B cell (primary cell): ENCODE measurements at regions not wholly inside any gene's neighbourhood (a gene's known extent, or its start where the extent isn't known, plus 50 kb on each side); places are given as distances from the start of the nearest gene placed in this dataset.
"Not testable (repeated sequence)": the region's sequence is repeated elsewhere in the genome, so short reads cannot be mapped to it uniquely, and the experiment has no call there.

Experiments used
- ATAC-seq: fragments of 200-7000 bp; cut with Tn5 transposase; one replicate; pipeline ENCODE4 v1.10.0; 2021; ENCODE audit warnings: low read depth, mild to moderate bottlenecking, moderate number of reproducible peaks, moderate library complexity
- CTCF ChIA-PET: fragments of 350-600 bp; sonication (Branson Sonifier 250); formaldehyde crosslinking; loops from one replicate; lab custom pipeline; 2021; ENCODE audit warnings: antibody characterized with exemption, inconsistent platforms; lab: Charles Lee
- POLR2A ChIA-PET: fragments of 350-600 bp; sonication (Branson Sonifier 250); formaldehyde crosslinking; loops from one replicate; lab custom pipeline; 2021; ENCODE audit warnings: antibody characterized with exemption; lab: Charles Lee
- DNase-seq: peaks from one replicate; pipeline ENCODE4 v3.0.0; 2013
- H2AFZ ChIP-seq: 2 replicates; pipeline ENCODE4 v1.6.1; 2012; ENCODE audit warnings: mild to moderate bottlenecking, low read depth, low read length; ENCODE audit not compliant: insufficient read depth, poor library complexity, severe bottlenecking
- H3K27ac ChIP-seq, 2 donors: 1 replicate in 1 of 2; 2 replicates in 1 of 2; pipeline ENCODE4 v1.5.1; 2012 to 2013; ENCODE audit warnings: low read length in 2 of 2, mild to moderate bottlenecking in 2 of 2, moderate library complexity in 1 of 2
- H3K27me3 ChIP-seq, 4 experiments: fragments of 200-600 bp in 1 of 4; sonication (generic) in 1 of 4; replicated peaks in 1 of 4; 1 replicate in 2 of 4; 2 replicates in 2 of 4; pipeline versions ENCODE4 v1.6.1 to v1.7.0; 2013 to 2016; ENCODE audit warnings: low read length in 3 of 4, mild to moderate bottlenecking in 2 of 4, mixed read lengths in 1 of 4, moderate library complexity in 1 of 4; ENCODE audit not compliant: insufficient read depth in 4 of 4, control insufficient read depth in 3 of 4; ENCODE audit errors: control extremely low read depth in 1 of 4
- H3K36me3 ChIP-seq, 2 experiments: replicated peaks in 1 of 2; 1 replicate in 1 of 2; 2 replicates in 1 of 2; pipeline versions ENCODE4 v1.6.1 to v1.7.1; 2013; ENCODE audit warnings: low read length in 1 of 2; ENCODE audit not compliant: insufficient read depth in 2 of 2, control insufficient read depth in 1 of 2; ENCODE audit errors: control extremely low read depth in 1 of 2, extremely low read depth in 1 of 2
- H3K4me1 ChIP-seq, 2 donors: fragments of 200-600 bp in 1 of 2; sonication (generic) in 1 of 2; 1 replicate in 1 of 2; 2 replicates in 1 of 2; pipeline versions ENCODE4 v1.5.1 to v1.6.1; 2013 to 2017; ENCODE audit warnings: low read length in 2 of 2; ENCODE audit not compliant: control insufficient read depth in 2 of 2, insufficient read depth in 2 of 2
- H3K4me2 ChIP-seq: replicated peaks from 2 replicates; pipeline ENCODE3; 2012; ENCODE audit warnings: mild to moderate bottlenecking, low read depth, low read length; ENCODE audit not compliant: poor library complexity, severe bottlenecking
- H3K4me3 ChIP-seq, 5 experiments: fragments of 200-600 bp in 1 of 5; sonication (generic) in 1 of 5; 1 replicate in 3 of 5; 2 replicates in 2 of 5; pipeline versions ENCODE4 v1.5.1 to v1.7.0; 2011 to 2016; ENCODE audit warnings: low read length in 4 of 5, mild to moderate bottlenecking in 4 of 5, low read depth in 2 of 5, control low read depth in 1 of 5, moderate library complexity in 1 of 5; ENCODE audit not compliant: insufficient read depth in 1 of 5; ENCODE audit errors: control extremely low read depth in 1 of 5, extremely low read depth in 1 of 5
- H3K79me2 ChIP-seq: fragments of 200-600 bp; sonication (generic); one replicate; pipeline ENCODE4 v1.6.0; 2016; ENCODE audit warnings: low read length; ENCODE audit not compliant: control insufficient read depth, insufficient read depth
- H3K9ac ChIP-seq: fragments of 200-600 bp; sonication (generic); 2 replicates; pipeline ENCODE4 v1.6.1; 2017; ENCODE audit warnings: mild to moderate bottlenecking, low read length, moderate library complexity
- H3K9me3 ChIP-seq, 3 donors: one replicate each; pipeline versions ENCODE4 v1.6.1 to v1.7.1; 2013; ENCODE audit warnings: low read length in 2 of 3; ENCODE audit not compliant: control insufficient read depth in 2 of 3, insufficient read depth in 1 of 3; ENCODE audit errors: control extremely low read depth in 1 of 3
- H4K20me1 ChIP-seq: 2 replicates; pipeline ENCODE4 v1.6.0; 2012; ENCODE audit warnings: mild to moderate bottlenecking, low read length; ENCODE audit not compliant: insufficient read depth, control insufficient read depth, poor library complexity, severe bottlenecking
- H3K27ac Mint-ChIP-seq: one replicate; pipeline ENCODE4 v1.8.0; 2021; ENCODE audit warnings: mixed read lengths
- H3K27me3 Mint-ChIP-seq: one replicate; pipeline ENCODE4 v1.8.0; 2021; ENCODE audit warnings: mixed read lengths
- H3K4me1 Mint-ChIP-seq: one replicate; pipeline ENCODE4 v1.8.0; 2021; ENCODE audit warnings: mixed read lengths
- H3K4me3 Mint-ChIP-seq: one replicate; pipeline ENCODE4 v1.8.0; 2021; ENCODE audit warnings: mixed read lengths
- H3K9me3 Mint-ChIP-seq: one replicate; pipeline ENCODE4 v1.8.0; 2022; ENCODE audit warnings: mixed read lengths; ENCODE audit not compliant: insufficient read depth
- EZH2 ChIP-seq: IDR thresholded peaks from 2 replicates; pipeline ENCODE4 v1.6.1; 2012; ENCODE audit warnings: borderline replicate concordance, low read depth, mild to moderate bottlenecking, moderate library complexity, low read length; ENCODE audit not compliant: insufficient read depth, poor library complexity, severe bottlenecking
- WGBS: methylation state at CpG from one replicate; pipeline ENCODE4 v1.1.5; 2013; ENCODE audit warnings: missing lambda C conversion rate; ENCODE audit not compliant: insufficient coverage; 5-methylcytosine and 5-hydroxymethylcytosine counted together
- intact Hi-C: fragments of 100-400 bp; cut with micrococcal nuclease; formaldehyde crosslinking; loops from one replicate; pipeline ENCODE4 v1.10.0; 2022
- TF ChIP-seq, protein P1 (sequence below): fragments of 200-600 bp; IDR thresholded peaks from one replicate; pipeline ENCODE4 v1.8.0; 2022; ENCODE audit warnings: antibody characterized with exemption, mild to moderate bottlenecking

DNA sequence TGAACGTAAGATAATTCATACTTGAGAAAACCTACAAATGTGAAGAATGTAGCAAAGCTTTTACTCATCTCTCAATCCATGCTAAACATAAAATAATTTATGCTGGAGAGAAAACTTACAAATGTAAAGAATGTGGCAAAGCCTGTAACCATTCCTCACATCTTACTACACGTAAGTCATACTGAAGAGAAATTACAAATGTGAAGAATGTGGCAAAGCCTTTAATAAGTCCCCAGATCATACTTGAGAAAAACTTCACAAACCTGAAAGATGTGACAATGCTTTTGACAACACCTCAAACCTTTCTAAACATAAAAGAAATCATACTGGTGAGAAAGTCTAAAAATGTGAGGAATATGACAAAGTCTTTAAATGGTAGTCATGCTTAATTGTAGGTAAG, 89.4 kb downstream of the ZNF675 start:
- no peak overlapping the region for H3K27ac Mint-ChIP-seq
- peaks cover 15% of the 10 kb centered on the region for H3K9me3 Mint-ChIP-seq
- Histone ChIP-seq H3K9ac (no peak overlapping the region), H4K20me1 (no peaks in the 10 kb centered on the region), H2AFZ (no peak overlapping the region), H3K36me3 (no peaks in the 10 kb centered on the region), H3K9me3 (peaks cover 0 to 22% (median 1%) of the 10 kb centered on the region in 3 donors), H3K4me1 (no peaks in the 10 kb centered on the region), H3K79me2 (no peaks in the 10 kb centered on the region), H3K27me3 (no peaks in the 10 kb centered on the region), H3K27ac (no peak overlapping the region), H3K4me2 (no peak overlapping the region), H3K4me3 (no peak overlapping the region)
- WGBS, result no CpG with 5 or more reads among the region's 2 CpGs
- no peak for DNase-seq
- intact Hi-C loops, result no loop called here
- H3K27me3 Mint-ChIP-seq, result no peaks in the 10 kb centered on the region
- POLR2A ChIA-PET, result no interaction called here
- H3K4me3 Mint-ChIP-seq, result no peak overlapping the region
- no peaks in the 10 kb centered on the region for H3K4me1 Mint-ChIP-seq
- TF ChIP-seq EZH2, result no peak
- TF ChIP-seq, protein P1, sequence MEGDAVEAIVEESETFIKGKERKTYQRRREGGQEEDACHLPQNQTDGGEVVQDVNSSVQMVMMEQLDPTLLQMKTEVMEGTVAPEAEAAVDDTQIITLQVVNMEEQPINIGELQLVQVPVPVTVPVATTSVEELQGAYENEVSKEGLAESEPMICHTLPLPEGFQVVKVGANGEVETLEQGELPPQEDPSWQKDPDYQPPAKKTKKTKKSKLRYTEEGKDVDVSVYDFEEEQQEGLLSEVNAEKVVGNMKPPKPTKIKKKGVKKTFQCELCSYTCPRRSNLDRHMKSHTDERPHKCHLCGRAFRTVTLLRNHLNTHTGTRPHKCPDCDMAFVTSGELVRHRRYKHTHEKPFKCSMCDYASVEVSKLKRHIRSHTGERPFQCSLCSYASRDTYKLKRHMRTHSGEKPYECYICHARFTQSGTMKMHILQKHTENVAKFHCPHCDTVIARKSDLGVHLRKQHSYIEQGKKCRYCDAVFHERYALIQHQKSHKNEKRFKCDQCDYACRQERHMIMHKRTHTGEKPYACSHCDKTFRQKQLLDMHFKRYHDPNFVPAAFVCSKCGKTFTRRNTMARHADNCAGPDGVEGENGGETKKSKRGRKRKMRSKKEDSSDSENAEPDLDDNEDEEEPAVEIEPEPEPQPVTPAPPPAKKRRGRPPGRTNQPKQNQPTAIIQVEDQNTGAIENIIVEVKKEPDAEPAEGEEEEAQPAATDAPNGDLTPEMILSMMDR, result no peak
- CTCF ChIA-PET, result no interaction called here
- ATAC-seq, result no peak

DNA sequence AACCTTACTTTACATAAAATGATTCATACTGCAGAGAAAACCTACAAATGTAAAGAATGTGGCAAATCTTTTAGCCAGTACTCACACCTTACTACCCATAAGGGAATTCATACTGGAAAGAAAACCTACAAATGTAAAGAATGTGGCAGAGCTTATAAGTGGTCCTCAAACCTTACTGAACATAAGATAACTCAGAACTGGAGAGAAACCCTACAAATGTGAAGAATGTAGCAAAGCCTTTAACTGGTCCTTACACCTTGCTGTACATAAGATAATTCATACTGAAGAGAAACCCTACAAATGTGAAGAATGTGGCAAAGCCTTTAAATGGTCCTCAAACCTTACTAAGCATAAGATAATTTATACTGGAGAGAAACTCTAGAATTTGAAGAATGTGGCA, 90.1 kb downstream of the ZNF675 start:
- intact Hi-C loops, result no loop called here
- TF ChIP-seq, protein P1, result no peak
- TF ChIP-seq EZH2, result no peak
- no peak overlapping the region for H3K4me3 Mint-ChIP-seq
- no peaks in the 10 kb centered on the region for H3K36me3 ChIP-seq
- no peak overlapping the region for H3K4me3 ChIP-seq
- H2AFZ ChIP-seq, result no peak overlapping the region
- no peaks in the 10 kb centered on the region for H3K4me1 Mint-ChIP-seq
- H3K4me1 ChIP-seq, result no peaks in the 10 kb centered on the region
- CTCF ChIA-PET, result no interaction called here
- H3K27me3 ChIP-seq, result no peaks in the 10 kb centered on the region
- no peak overlapping the region for H3K9ac ChIP-seq
- POLR2A ChIA-PET, result no interaction called here
- no peak overlapping the region for H3K4me2 ChIP-seq
- no peak for DNase-seq
- H4K20me1 ChIP-seq, result no peaks in the 10 kb centered on the region
- H3K27ac Mint-ChIP-seq, result no peak overlapping the region
- no peak overlapping the region for H3K27ac ChIP-seq
- no peak for ATAC-seq
- H3K9me3 Mint-ChIP-seq, result peaks cover 17% of the 10 kb centered on the region
- H3K27me3 Mint-ChIP-seq, result no peaks in the 10 kb centered on the region
- no peaks in the 10 kb centered on the region for H3K79me2 ChIP-seq
- H3K9me3 ChIP-seq, result peaks cover 0 to 23% (median 1%) of the 10 kb centered on the region in 3 donors

DNA sequence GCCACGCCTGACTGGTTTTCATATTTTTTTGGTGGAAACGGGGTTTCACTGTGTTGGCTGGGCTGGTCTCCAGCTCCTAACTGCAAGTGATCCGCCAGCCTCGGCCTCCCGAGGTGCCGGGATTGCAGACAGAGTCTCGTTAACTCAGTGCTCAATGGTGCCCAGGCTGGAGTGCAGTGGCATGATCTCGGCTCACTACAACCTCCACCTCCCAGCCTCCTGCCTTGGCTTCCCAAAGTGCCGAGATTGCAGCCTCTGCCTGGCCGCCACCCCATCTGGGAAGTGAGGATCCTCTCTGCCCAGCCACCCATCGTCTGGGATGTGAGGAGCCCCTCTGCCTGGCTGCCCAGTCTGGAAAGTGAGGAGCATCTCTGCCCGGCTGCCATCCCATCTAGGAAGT, 92.7 kb downstream of the ZNF675 start:
- H3K27me3 ChIP-seq, H3K79me2 ChIP-seq, H3K4me2 ChIP-seq, CTCF ChIA-PET, H2AFZ ChIP-seq, H3K4me1 Mint-ChIP-seq, H3K9ac ChIP-seq, intact Hi-C loops, H3K4me1 ChIP-seq, H3K4me3 ChIP-seq, H3K27ac ChIP-seq, H4K20me1 ChIP-seq, H3K27me3 Mint-ChIP-seq, POLR2A ChIA-PET, H3K36me3 ChIP-seq, DNase-seq, ATAC-seq, H3K27ac Mint-ChIP-seq, H3K4me3 Mint-ChIP-seq: not testable (repeated sequence)
- peaks cover 0 to 18% (median 1%) of the 10 kb centered on the region in 3 donors for H3K9me3 ChIP-seq
- 90% methylated on average over 9 of the region's 12 CpGs for WGBS
- peaks cover 20% of the 10 kb centered on the region for H3K9me3 Mint-ChIP-seq
